Esophagus muscularis mucosa (tissue), 4 donors: ENCODE measurements at regions not wholly inside any gene's neighbourhood (a gene's known extent, or its start where the extent isn't known, plus 50 kb on each side); places are given as distances from the start of the nearest gene placed in this dataset.

Source experiments
- CTCF ChIP-seq, 3 experiments: fragments of 200-600 bp in 2 of 3; fragments of 450-650 bp in 1 of 3; sonication (generic) in 2 of 3; IDR thresholded peaks; one replicate each; pipeline ENCODE4 v1.5.1; 2017 to 2019; ENCODE audit warnings: antibody characterized with exemption in 3 of 3, mild to moderate bottlenecking in 2 of 3, moderate library complexity in 1 of 3
- EP300 ChIP-seq: sonication (generic); formaldehyde crosslinking; IDR thresholded peaks from one replicate; pipeline ENCODE4 v1.6.1; 2017; ENCODE audit warnings: antibody characterized with exemption
- POLR2AphosphoS5 ChIP-seq, 2 donors: sonication (generic); formaldehyde crosslinking; IDR thresholded peaks; one replicate each; pipeline ENCODE4 v1.6.1; 2017; ENCODE audit warnings: antibody characterized with exemption in 2 of 2

GRCh38 chr15:31557899-31558298 is 231.3 kb downstream of the KLF13 start:
- no peak for TF ChIP-seq CTCF (IDR thresholded peaks at IDR 0.05)
- TF ChIP-seq POLR2AphosphoS5 (IDR thresholded peaks at IDR 0.05): no peak
- no peak for TF ChIP-seq EP300
